Kasumi-1 (cell line): ENCODE measurements at regions not wholly inside any gene's neighbourhood (a gene's known extent, or its start where the extent isn't known, plus 50 kb on each side); places are given as distances from the start of the nearest gene placed in this dataset.

Experiments
- DNase-seq, 2 experiments: peaks; one replicate each; lab custom pipeline; 2025; lab: John Stamatoyannopoulos, UW

DNA sequence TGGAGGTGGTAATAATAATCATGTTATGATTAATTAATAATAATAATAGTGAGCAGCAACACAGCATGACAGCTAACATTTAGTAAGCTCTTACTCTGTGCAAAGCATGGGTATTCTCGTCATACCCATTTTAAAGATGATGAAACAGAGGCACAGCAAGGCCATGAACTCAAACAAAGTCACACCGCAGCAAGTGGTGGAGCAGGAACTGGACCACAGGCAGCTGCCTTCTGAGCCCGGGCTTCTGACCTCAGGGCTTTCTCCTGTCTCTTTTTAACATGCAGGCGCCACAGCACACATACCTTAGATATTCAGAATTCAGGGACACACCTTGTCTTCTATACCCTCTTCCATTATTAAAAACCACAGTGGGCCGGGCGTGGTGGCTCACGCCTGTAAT, 50.7 kb upstream of the SPATA12 start:
- no peak for DNase-seq

DNA sequence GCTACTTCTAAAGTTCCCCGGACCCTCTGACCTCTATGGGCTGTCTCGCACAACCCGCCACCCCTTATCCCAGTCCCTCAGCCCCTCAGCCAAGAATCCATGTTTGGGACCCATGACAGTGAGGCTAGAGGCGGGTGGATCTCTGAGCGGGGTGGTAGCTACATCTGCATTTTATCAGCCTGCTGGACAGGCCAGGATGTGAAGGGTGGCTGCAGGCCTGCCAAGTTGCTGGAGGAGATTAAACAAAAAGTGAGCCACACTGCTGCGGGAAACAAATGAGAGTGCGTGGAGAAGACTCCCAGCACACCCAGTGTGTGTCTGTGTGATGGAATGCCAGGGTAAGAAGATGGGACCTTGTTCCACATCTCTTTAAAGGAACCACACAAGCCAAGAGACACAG, 51.1 kb upstream of the SPATA12 start:
- no peak for DNase-seq

DNA sequence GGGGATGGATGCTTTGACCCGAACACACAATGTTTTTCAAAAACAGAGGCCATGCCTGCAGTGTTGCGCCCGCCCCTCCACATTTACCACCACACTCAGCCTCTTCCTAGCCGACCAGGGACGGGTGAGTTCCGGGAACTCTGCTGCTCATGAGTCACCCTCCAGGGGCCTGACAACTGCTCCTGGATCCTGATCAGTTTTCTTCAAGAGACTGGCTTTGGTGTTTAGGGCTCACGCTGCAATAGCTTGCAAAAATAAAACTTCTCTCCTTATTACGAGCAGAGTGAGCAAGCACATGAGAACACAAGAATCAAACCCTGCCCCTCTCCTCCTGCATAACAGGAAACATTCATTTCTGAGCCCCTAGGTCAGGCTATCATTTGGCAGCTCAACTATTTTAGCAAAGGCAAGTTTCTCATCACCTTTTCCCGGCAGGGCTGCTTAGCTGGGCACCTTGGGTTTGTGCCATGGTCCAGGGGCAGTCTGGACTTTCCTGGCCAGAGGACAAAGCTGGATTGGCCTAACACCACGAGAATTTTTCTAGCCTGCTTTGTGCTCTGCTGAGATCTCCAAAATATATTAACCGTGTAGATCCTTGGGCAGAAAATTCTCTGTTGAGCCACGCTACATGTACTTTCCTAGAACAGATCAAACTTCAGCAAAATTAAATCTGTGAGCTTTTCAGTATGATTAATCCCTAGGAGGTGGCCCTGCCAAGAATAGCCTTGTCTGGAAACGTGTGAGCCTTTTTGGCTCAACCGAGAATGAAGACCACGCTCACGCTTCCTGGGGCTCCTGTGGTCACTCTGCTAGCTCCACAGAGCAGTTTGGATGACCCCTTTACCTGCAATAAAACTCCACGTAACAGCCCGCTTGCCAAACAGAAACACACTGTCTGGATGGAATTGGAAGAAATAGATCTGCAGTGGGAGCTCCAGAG, 52.7 kb upstream of the SPATA12 start:
- DNase-seq: peak in 1 of 2 experiments; percentile 18

DNA sequence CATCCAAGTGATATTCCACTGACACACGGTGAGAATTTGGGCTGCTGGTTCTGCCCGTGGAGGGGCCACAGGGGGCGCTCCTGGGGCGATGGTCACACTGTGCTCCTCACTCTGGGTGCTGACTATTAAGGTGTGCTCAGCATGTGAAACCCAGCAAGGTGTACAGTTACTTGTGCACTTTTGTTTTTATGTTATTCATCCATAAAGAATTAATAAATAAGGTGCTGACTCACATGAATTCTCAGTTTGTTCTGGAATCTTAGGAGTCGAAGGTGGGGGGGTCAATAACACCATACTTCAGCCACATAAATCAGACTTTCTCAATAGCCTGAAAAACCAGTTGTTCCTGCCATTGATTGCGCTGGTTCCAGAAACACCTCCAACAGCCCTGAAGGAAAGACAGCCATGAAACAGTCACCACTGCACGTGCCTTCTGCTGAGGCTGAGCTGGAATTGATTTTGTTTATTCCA, 53.5 kb upstream of the SPATA12 start:
- DNase-seq: no peak

DNA sequence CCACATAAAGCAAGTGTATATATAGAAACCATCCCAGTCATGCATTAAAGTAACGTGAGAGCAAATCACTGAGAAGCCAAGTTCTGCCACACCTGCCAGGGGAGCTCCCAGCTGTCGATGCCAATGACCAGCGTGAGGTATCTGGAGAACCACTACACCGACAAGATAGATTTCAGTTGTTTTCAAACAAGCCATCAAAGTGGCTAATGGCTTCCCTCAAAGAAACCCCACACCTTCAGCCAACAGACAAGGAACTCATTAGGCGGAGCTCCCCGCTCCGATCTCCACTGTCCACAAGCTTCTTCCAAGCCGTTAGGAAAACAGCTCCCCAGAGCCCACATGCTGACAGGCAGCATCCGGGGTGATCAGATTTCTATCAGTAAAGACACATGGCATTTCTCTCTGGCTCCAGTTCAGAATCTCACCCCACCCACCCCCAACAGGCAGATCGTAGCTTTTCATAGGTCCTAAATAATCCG, 54.2 kb upstream of the SPATA12 start:
- no peak for DNase-seq

DNA sequence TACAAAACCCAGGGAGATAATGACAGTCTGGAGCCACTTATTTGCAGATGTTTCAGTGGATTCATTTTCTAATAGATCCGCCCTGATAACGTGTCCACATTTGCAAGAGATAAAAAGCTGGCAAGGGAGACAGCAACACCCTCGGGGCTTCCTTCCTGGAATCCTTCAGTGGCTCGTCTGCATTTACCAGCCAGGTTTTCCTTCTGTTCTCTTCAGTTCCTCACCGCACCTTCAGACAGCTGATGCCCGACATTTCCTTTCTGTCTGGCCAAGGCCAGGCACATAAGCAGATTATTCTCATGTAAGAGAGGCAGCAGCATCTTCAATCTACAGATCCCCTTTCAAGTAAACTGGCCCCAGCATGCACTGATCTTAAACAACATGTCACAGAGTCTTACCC, 56.2 kb upstream of the SPATA12 start:
- no peak for DNase-seq

DNA sequence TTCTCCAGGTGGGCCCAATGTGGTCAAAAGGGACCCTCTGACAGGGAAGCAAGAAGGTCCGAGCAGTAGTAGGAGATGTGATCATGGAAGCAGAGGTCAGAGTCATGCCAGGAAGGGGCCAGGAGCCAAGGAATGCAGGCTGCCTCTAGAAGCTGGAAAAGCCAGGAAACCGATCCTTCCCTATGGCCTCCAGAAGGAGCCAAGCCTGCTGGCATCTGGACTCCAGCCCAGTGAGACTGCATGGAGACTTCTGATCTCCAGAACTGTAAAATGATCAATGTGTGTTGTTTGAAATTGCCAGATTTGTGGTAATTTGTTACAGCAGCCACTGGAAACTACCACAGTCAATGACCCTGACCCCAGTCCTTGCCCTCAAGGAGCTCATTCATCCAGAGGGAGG, 56.8 kb upstream of the SPATA12 start:
- no peak for DNase-seq

DNA sequence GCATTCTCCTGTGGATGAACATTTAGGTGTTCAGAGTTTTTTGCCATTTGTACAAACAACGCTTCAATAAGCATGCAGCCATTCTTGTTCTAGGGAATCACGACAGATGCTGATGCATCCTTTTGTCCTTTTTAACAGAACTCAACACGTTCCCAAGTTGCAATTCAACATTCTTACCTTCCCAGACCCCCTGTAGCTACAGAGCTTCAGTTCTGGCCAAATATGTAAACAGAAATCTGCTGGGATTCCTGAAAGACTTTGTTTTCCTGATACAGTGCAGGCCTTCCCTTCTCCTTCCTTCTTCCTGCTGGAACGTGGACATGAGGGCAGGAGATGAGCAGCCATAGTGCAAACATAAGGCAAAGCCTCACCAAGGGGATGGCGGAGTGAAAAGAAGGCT, 59.1 kb upstream of the SPATA12 start:
- DNase-seq: no peak

DNA sequence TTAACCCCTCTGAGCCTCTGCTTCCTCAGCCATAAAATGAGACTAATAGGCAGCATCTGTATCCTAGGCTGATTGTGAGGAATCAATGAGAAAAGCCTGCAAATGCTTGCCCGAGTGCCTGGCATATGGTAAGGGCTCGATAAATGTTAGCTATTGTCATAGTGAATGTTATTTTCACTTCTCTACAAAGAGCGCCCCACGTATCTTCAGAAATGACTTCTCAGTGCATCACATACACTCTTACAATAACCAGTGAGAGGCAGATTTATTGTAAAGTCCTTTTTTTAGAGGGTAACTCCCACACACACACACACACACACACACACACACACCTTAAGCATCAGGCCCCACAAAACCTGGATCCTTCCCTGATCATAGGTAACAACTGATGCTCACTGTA, 60.5 kb upstream of the SPATA12 start:
- DNase-seq: no peak

DNA sequence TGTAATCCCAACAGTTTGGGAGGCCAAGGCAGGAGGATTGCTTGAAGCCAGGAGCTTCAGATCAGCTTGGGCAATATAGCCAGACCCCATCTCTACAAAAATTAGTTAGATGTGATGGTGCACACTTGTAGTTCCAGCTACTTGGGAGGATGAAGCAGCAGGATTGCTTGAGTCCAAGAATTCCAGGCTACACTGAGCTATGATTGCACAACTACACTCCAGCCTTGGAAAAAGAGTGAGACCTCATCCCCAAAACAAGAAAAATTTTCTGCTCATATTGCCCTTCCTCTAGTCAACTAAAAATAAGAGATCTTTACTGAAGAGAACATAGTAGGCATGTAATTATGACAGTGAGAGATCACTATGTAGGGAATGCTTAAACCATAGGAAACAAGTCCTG, 60.9 kb upstream of the SPATA12 start:
- no peak for DNase-seq

DNA sequence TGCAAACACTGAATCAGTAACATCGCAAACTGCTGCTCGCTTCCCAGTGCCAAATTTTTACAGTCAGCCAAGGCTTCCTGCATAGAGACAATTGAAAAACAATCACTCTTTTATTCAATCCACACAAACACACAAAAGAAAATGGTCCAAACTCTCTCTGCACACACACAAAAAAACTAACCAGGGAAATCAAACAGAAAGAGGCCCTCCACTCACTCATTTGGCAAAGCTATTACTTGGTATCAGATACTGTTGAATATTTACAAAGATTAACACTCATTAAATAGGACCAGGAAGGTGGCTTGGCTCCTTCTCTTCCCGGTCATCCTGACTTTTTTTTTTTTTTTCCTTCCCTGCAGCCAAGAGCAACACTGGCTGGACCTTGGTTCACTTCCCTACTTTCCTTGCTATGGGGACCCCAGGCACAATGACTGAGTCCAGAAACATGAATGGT, 62.4 kb upstream of the SPATA12 start:
- DNase-seq: no peak

DNA sequence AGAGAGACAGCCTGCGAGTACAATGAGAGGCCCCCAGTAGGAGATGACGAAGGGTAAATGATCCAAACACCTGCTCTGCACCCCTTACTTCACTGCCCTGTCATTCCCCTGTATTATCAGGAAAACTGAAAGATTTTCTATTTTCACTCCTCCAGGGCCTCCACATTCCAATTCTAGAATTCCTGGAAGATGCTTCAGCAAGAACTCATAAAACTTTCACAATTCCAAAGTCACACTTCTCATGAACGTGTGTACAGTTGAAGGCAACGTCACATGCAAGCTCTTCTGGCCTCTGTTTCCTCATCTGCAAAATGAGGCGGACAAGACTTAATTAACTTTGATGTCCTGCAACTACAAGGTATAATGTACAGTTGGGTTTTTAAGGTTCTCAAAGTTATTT, 62.8 kb upstream of the SPATA12 start:
- DNase-seq: no peak

DNA sequence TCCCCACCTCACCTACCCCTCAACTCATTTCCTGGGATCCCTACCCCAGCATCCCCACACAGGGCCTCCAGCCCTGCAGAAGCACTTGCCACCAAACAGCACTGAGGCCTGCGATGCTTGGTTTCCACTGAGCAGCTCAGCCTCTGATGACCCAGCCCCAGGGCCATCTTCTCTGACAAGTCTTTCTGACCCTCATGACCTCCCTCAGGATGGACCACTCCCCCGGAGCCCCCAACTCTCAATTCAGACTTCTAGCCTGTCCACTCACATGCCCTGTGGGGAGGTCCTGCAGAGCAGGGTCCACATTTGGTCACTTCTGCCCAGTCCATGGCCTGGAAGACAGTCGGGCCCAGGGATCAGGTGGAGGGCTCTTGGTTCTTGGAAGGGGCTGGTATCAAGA, 63.4 kb upstream of the SPATA12 start:
- DNase-seq: no peak

DNA sequence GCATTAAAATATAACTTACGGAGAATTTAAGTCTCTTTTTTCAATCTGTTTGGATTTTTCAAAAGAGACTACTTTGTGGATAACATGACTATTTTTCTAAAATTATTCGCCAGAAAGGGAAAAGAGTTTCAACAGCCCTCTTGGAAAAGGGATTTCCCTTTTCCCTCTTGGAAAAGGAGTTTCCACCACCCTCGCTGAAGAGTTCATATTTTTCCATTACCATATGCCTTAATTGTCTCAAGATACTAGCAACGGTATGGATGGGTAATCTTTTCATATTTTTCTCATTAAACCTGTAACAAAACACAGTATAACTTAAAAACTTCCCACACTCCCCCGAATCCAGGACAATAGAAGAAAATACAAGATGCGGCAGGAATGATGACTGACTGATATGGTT, 66.1 kb upstream of the SPATA12 start:
- DNase-seq: no peak

DNA sequence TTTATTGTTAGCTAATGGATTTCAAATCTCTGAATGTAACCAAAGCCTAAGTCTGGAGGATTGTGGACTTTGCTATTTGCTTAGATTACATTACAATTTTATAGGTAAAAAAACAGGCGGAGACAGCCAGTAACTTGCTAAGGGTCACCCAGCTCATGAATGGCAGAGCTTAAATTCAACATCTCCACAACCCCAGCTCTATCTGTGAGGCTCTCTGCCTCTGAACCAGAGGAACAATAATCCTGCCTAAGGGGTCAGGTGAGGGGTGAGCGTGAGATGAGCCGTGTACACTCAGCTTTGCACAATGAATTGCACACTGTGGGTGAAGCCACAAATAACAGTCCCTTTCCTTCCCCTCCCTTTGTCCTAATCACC, 69.8 kb upstream of the SPATA12 start:
- no peak for DNase-seq

DNA sequence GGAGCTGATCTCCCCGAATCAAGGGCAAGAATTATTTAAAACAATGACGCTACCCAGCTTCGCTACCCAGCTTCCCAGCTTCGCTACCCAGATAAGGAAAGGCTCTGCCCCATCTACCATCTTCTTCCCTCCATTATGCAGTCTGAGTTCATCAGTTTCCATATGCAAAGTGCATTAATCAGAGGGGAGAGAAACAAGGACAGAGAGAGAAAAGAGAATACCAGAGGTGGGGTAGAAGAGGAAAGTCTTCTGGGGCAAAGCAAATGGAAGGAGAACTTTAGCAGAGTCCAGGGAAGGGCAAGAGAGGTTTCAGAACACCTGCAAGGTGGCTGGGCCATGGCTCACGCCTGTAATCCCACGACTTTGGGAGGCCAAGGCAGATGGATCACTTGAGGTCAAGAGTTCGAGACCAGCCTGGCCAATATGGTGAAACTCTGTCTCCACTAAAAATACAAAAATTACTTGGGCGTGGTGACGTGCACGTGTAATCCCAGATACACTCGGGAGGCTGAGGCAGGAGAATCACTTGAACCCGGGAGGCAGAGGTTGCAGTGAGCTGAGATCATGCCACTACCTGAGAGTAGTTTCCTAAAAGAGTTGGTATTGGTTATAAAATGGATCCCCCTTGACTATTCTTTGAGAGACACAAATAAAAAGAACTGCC, 70.4 kb upstream of the SPATA12 start:
- DNase-seq: no peak

DNA sequence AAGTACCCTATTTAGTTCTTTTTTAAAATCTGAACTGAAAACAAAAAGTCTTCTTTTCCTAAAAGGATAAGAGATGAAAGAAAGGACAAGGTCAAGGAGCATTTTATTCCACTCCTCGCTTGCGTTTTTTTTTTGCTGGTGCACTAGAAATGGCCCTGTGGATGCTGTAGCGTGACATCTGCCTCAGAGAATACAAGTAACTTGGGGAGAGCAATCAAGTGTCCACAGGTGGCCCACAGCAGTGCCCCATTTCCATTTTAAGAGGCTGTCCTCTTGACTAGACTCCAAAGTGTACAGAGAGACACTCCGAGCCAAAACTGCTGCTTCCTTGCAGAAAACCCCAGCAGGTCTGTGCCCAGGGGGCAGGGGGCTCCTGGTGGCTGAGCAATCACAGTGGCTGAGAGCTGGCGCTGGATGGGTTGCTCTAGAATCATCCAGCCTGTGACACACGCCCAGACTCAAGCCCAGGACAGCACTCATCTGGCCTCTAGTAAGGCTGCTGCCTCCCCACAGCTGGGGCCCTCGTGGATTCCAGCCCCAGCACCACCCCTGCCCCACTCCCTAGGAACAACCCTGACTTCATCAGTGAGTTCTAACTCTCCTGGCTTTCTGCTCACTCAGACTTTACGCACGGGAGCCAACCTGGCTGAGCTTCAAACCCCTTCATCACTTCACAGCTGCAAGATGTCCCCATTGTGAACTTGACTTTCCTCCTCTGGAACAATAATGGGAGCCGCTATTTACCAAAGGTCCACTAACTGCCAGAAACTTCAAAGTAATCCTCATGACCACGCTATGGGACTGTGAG, 71.1 kb upstream of the SPATA12 start:
- no peak for DNase-seq

DNA sequence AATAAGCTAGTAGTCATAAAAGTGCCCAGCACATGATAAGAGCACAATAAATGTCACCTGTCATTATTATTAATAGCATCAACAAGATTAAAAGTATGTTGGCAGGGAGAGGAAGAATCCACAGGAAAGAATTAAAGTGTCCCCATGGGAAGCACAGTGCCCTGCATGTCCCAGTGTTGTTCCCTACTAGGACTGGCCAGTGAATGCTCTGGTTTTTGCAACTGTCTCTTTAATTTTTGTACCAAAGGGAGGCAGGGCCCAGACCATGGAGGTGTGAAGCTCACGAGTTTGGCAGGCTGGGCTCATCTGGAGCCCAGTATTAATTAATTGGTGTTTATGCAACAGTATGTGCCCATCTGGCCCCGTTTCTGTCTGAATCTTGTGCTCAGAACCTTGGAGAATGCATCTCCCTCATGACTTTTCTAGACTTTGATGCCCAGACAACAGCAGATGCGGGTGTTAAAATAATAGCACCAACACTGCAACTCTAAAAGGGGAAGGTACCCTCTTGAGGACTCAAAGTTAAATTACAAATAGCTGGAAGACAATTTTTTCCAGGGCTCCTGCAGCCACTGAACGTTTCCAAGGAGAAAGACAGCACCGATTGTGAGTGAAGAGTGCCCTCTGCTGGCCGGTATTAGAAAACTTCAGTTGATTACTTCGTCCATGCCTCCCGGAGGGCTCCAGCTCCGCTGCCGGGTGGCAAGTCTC, 71.9 kb upstream of the SPATA12 start:
- DNase-seq: peak; percentile 85 to 88

DNA sequence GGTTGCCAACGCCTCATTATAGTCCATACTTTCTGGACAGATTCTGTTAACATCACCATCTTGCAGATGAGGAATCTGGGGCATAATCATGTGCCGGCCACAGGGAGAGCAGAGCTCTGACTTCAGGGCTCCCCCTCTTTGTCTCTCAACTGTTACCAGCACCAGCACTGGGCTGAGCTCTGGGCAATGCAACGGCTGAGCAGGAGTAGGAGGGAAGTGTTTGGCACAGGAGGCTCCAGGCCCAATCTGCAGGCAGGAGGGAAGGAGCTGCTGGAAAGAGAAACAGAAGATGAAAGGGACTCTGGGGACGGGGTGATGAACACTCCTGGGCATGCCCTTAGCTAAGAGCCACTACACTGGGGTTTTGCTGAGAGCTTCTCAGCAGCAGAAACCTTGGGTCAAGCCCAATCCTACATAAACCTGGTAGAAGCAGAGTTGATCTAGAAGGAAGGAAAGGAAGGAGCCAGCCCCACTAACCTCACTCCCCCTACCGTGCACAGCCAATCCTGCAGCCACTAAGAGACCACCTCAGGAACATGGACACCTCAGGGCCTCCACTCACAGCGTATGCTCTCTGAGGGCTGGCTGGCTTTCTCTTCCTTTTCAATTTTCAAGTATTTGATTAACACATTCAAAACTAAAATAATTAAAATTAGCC, 73.1 kb upstream of the SPATA12 start:
- peak; percentile 38 to 52 for DNase-seq

DNA sequence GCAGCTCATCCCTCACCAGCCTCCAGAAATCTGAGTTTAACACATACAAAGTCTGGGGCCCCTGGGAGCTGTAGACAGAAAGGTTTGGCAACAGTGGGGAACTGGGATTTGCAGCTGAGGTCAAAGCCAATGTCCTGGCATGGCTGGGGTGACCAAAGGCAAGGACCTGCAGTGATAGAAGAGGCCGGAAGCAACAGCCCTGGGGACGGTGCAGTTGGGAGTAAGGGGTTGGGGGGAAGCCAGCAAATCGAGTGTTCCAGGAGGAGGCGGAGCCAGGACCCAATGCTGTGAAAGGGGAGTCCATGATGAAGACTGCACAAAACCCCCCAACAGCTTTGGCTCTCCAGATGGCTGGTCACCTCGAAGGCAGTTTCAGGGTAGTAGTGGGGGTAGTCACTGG, 74.1 kb upstream of the SPATA12 start:
- DNase-seq: no peak

DNA sequence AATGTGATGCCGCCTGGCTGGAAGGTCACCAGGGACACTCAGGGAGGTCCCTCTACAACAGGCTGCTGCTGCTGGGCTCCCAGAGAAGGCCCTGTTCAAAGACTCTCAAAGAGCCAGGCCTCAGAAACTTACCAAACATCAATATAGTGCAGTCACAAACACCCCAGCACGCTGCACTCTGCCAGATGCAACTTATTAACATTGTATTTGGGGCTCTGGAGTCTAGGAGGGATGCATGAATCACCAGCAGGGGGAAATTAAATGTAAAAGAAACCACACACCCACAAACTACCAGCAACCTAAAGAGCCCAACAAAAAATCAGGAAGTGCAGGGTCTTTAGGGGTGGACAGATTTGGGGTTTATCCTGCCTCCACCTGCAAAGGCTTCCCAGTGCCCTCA, 74.6 kb upstream of the SPATA12 start:
- DNase-seq: peak; percentile 70 to 80
